ENCODE measurements at regions not wholly inside any gene's neighbourhood (a gene's known extent, or its start where the extent isn't known, plus 50 kb on each side); places are given as distances from the start of the nearest gene placed in this dataset.
"Not testable (repeated sequence)": the region's sequence is repeated elsewhere in the genome, so short reads cannot be mapped to it uniquely, and the experiment has no call there.

- no peak for DNase-seq
These were observed 885.9 kb downstream of the CDH8 start for GRCh38 chr16:61150351-61150750.

- no peak for DNase-seq
These were observed 886.5 kb downstream of the CDH8 start for GRCh38 chr16:61149709-61150108.

- DNase-seq = no peak
These were observed 887.3 kb downstream of the CDH8 start for GRCh38 chr16:61148930-61149329.

- DNase-seq = no peak
These were observed 889.8 kb downstream of the CDH8 start for GRCh38 chr16:61146429-61146828.

- no peak for DNase-seq
These were observed 904.8 kb downstream of the CDH8 start for GRCh38 chr16:61131447-61131846.

- DNase-seq = no peak
These were observed 907.5 kb downstream of the CDH8 start for GRCh38 chr16:61128545-61129323.

GRCh38 chr16:61105544-61105943 lies 930.7 kb downstream of the CDH8 start:
- no peak for DNase-seq

GRCh38 chr16:61098505-61098904 lies 937.7 kb downstream of the CDH8 start:
- no peak for DNase-seq

GRCh38 chr16:61091300-61091699 lies 944.9 kb downstream of the CDH8 start:
- not testable (repeated sequence) for DNase-seq

- no peak for DNase-seq
These were observed 952.5 kb downstream of the CDH8 start for GRCh38 chr16:61083711-61084110.

- no peak for DNase-seq
These were observed 961.9 kb downstream of the CDH8 start for GRCh38 chr16:61074324-61074723.

- no peak for DNase-seq
These were observed 978.6 kb downstream of the CDH8 start for GRCh38 chr16:61057635-61058034.

GRCh38 chr16:61050547-61050946 lies 985.7 kb downstream of the CDH8 start:
- DNase-seq = no peak

GRCh38 chr16:61045931-61046330 lies 990.3 kb downstream of the CDH8 start:
- no peak for DNase-seq

- DNase-seq = no peak
These were observed 993.5 kb downstream of the CDH8 start for GRCh38 chr16:61042737-61043136.

- no peak for DNase-seq
These were observed 1005.6 kb downstream of the CDH8 start for GRCh38 chr16:61030616-61031015.

GRCh38 chr16:61024180-61024900 lies 1011.9 kb downstream of the CDH8 start:
- DNase-seq = no peak

- DNase-seq = no peak
These were observed 1021.4 kb downstream of the CDH8 start for GRCh38 chr16:61014869-61015268.

GRCh38 chr16:61007694-61008093 lies 1028.5 kb downstream of the CDH8 start:
- DNase-seq = no peak

GRCh38 chr16:61005952-61006351 lies 1030.3 kb downstream of the CDH8 start:
- no peak for DNase-seq

GRCh38 chr16:61002479-61003204 lies 1033.6 kb downstream of the CDH8 start:
- no peak for DNase-seq

GRCh38 chr16:60991886-60992285 lies 1044.4 kb downstream of the CDH8 start:
- no peak for DNase-seq

- no peak for DNase-seq
These were observed 1046.6 kb downstream of the CDH8 start for GRCh38 chr16:60989592-60989991.

GRCh38 chr16:60979119-60979518 lies 1057.1 kb downstream of the CDH8 start:
- no peak for DNase-seq

All from activated CD4-positive, alpha-beta T cell treated with anti-CD3 and anti-CD28 coated beads, Interleukin-2, Interleukin-6, amounts not matched to agents 100 ng/mL and 50 ng/mL, durations not matched to agents 16 hours and 8 hours (primary cell).